Endothelial cell of umbilical vein (primary cell): ENCODE measurements at regions not wholly inside any gene's neighbourhood (a gene's known extent, or its start where the extent isn't known, plus 50 kb on each side); places are given as distances from the start of the nearest gene placed in this dataset.

Experiments
- BruUV-seq: library from RNA; stranded (reverse); fragments of 400-500 nt; replicated peaks from 2 replicates; lab custom pipeline; 2021; lab: Mats Ljungman, UMichigan
- CTCF ChIA-PET: fragments of 300-600, 350-600 bp; sonication (Branson Sonifier 250); formaldehyde crosslinking; loops from one replicate; lab custom pipeline; 2021; ENCODE audit warnings: antibody characterized with exemption, inconsistent platforms; lab: Charles Lee
- POLR2A ChIA-PET: fragments of 300-600, 350-600 bp; sonication (Branson Sonifier 250); formaldehyde crosslinking; loops from one replicate; lab custom pipeline; 2021; ENCODE audit warnings: antibody characterized with exemption, inconsistent platforms; lab: Charles Lee
- DNase-seq: peaks from one replicate; pipeline ENCODE4 v3.0.0-alpha.2; 2011; ENCODE audit warnings: low read depth, low spot score
- FAIRE-seq: peaks from 2 replicates; lab custom pipeline; 2011; peaks lifted over from hg19 to GRCh38; lab: Jason Lieb, UNC
- H2AFZ ChIP-seq: 2 replicates; pipeline ENCODE4 v1.6.0; 2012; ENCODE audit warnings: low read depth, low read length, control low read depth, inconsistent platforms
- H3K27ac ChIP-seq: 2 replicates; pipeline ENCODE4 v1.5.1; 2011; ENCODE audit warnings: low read depth, mild to moderate bottlenecking, control low read depth, low read length, moderate library complexity; ENCODE audit not compliant: insufficient read depth
- H3K27me3 ChIP-seq, 2 experiments: 2 replicates each; pipeline versions ENCODE4 v1.6.0 to v1.6.1; 2011; ENCODE audit warnings: low read length in 2 of 2, mixed read lengths in 1 of 2; ENCODE audit not compliant: control insufficient read depth in 2 of 2, insufficient read depth in 2 of 2
- H3K36me3 ChIP-seq, 2 experiments: 2 replicates in 1 of 2; 3 replicates in 1 of 2; pipeline ENCODE4 v1.5.1; 2011; ENCODE audit warnings: low read length in 2 of 2, mild to moderate bottlenecking in 1 of 2, moderate library complexity in 1 of 2; ENCODE audit not compliant: control insufficient read depth in 2 of 2, insufficient read depth in 2 of 2; ENCODE audit errors: extremely low read depth in 1 of 2
- H3K4me1 ChIP-seq: 3 replicates; pipeline ENCODE4 v1.5.1; 2011; ENCODE audit warnings: mild to moderate bottlenecking, low read length; ENCODE audit not compliant: control insufficient read depth, insufficient read depth; ENCODE audit errors: extremely low read depth
- H3K4me2 ChIP-seq: 2 replicates; pipeline ENCODE4 v1.6.1; 2011; ENCODE audit warnings: low read length, control low read depth, mixed read lengths; ENCODE audit not compliant: insufficient read depth
- H3K4me3 ChIP-seq, 3 experiments: fragments of 200-600 bp in 1 of 3; sonication (generic), shearing (Covaris generic) in 1 of 3; replicated peaks in 1 of 3; 2 replicates each; pipeline ENCODE4 v1.5.1; 2011 to 2016; ENCODE audit warnings: control low read depth in 3 of 3, low read length in 3 of 3, mild to moderate bottlenecking in 2 of 3, inconsistent platforms in 1 of 3, low read depth in 1 of 3, moderate library complexity in 1 of 3; ENCODE audit not compliant: insufficient read depth in 1 of 3
- H3K79me2 ChIP-seq: 2 replicates; pipeline ENCODE4 v1.6.0; 2012; ENCODE audit warnings: low read length, inconsistent platforms; ENCODE audit not compliant: control insufficient read depth, insufficient read depth
- H3K9ac ChIP-seq: replicated peaks from 2 replicates; pipeline ENCODE3; 2011; ENCODE audit warnings: low read length, control low read depth; ENCODE audit not compliant: insufficient read depth; ENCODE audit errors: extremely low read depth
- H3K9me1 ChIP-seq: replicated peaks from 3 replicates; pipeline ENCODE4 v1.6.0; 2011; ENCODE audit warnings: mild to moderate bottlenecking, low read length; ENCODE audit not compliant: control insufficient read depth, insufficient read depth; ENCODE audit errors: extremely low read depth
- H3K9me3 ChIP-seq: replicated peaks from 2 replicates; pipeline ENCODE4 v1.5.1; 2012; ENCODE audit warnings: low read length, inconsistent platforms; ENCODE audit not compliant: control insufficient read depth, insufficient read depth
- H4K20me1 ChIP-seq: replicated peaks from 2 replicates; pipeline ENCODE3; 2011; ENCODE audit warnings: mild to moderate bottlenecking, low read length; ENCODE audit not compliant: control insufficient read depth, insufficient read depth; ENCODE audit errors: extremely low read depth
- CTCF ChIP-seq, 2 donors: IDR thresholded peaks; 1 replicate in 1 of 2; 2 replicates in 1 of 2; pipeline ENCODE4 v1.5.1; 2011; ENCODE audit warnings: low read length in 2 of 2, mild to moderate bottlenecking in 2 of 2, moderate library complexity in 2 of 2, control low read depth in 1 of 2, inconsistent platforms in 1 of 2, low read depth in 1 of 2; ENCODE audit not compliant: insufficient read depth in 1 of 2; ENCODE audit errors: extremely low read depth in 1 of 2
- EZH2 ChIP-seq: IDR thresholded peaks from 2 replicates; pipeline ENCODE4 v1.6.1; 2012; ENCODE audit warnings: borderline replicate concordance, low read depth, mild to moderate bottlenecking, moderate library complexity, low read length, inconsistent platforms; ENCODE audit not compliant: severe bottlenecking
- FOS ChIP-seq: IDR thresholded peaks from 2 replicates; pipeline ENCODE4 v1.6.1; 2011; ENCODE audit warnings: mild to moderate bottlenecking, low read length, moderate library complexity, borderline replicate concordance; ENCODE audit not compliant: insufficient read depth
- GATA2 ChIP-seq: IDR thresholded peaks from 2 replicates; pipeline ENCODE4 v1.7.0; 2011; ENCODE audit warnings: low read depth, mild to moderate bottlenecking, moderate library complexity, mixed read lengths, low read length; ENCODE audit not compliant: insufficient read length, insufficient read depth
- JUN ChIP-seq: IDR thresholded peaks from 2 replicates; pipeline ENCODE4 v1.6.1; 2011; ENCODE audit warnings: borderline replicate concordance, low read depth; ENCODE audit not compliant: insufficient read length, insufficient read depth
- MAX ChIP-seq: IDR thresholded peaks from 2 replicates; pipeline ENCODE4 v1.6.1; 2011; ENCODE audit not compliant: insufficient read depth, insufficient read length
- MYC ChIP-seq: IDR thresholded peaks from one replicate; pipeline ENCODE4 v1.6.1; 2011; ENCODE audit warnings: mild to moderate bottlenecking, low read depth, low read length
- POLR2A ChIP-seq: IDR thresholded peaks from 2 replicates; pipeline ENCODE4 v1.6.1; 2012; ENCODE audit warnings: low read depth, mild to moderate bottlenecking, control low read depth, low read length
- POLR2AphosphoS5 ChIP-seq: IDR thresholded peaks from 2 replicates; pipeline ENCODE4 v1.6.1; 2012; ENCODE audit warnings: low read depth, mild to moderate bottlenecking, control low read depth, low read length, moderate library complexity; ENCODE audit not compliant: insufficient read depth
- dilution Hi-C: fragments of 300-500 bp; cut with MboI; formaldehyde crosslinking; loops from one replicate; pipeline ENCODE4 v1.15.0; 2019; ENCODE audit warnings: low sequenced_read_pairs; ENCODE audit not compliant: extremely low pct_ligation_motif_present
- intact Hi-C: fragments of 100-400 bp; cut with micrococcal nuclease; formaldehyde crosslinking; loops from one replicate; pipeline ENCODE4 v1.10.0; 2022

GRCh38 chr14:61167642-61168041 is 113.5 kb downstream of the TMEM30B start:
- Histone ChIP-seq H3K9me1 (no peaks in the 10 kb centered on the region), H3K27ac (no peak overlapping the region), H3K4me2 (no peak overlapping the region), H3K36me3 (no peaks in the 10 kb centered on the region), H3K9ac (no peak overlapping the region), H4K20me1 (no peaks in the 10 kb centered on the region), H2AFZ (no peak overlapping the region), H3K4me1 (no peaks in the 10 kb centered on the region), H3K4me3 (no peak overlapping the region), H3K9me3 (no peaks in the 10 kb centered on the region), H3K27me3 (no peaks in the 10 kb centered on the region), H3K79me2 (no peaks in the 10 kb centered on the region)
- TF ChIP-seq MAX (no peak), POLR2AphosphoS5 (no peak), CTCF (IDR thresholded peaks at IDR 0.05; ENCODE audit: extremely low read depth in 1 of 2, insufficient read depth in 1 of 2, low read depth in 1 of 2, low read length in 2 of 2) (no peak), JUN (no peak), EZH2 (no peak), POLR2A (no peak)
- CTCF ChIA-PET, result interaction anchor here (0.8 to 1.3 kb wide), 3 partner anchors 11 to 42 kb away, joined by 3 to 5 read pairs (median 4); no protein-coding TSS in a partner anchor
- FAIRE-seq (no peak), DNase-seq (no peak)
- BruUV-seq, result no TSS peak
- dilution Hi-C loops, result no loop called here
- intact Hi-C loops, result no loop called here
- POLR2A ChIA-PET, result no interaction called here

GRCh38 chr14:61160798-61161197 is 120.3 kb downstream of the TMEM30B start:
- no peak overlapping the region for H3K4me3 ChIP-seq
- ChIA-PET CTCF (no interaction called here), POLR2A (no interaction called here)
- no peaks in the 10 kb centered on the region for H4K20me1 ChIP-seq
- TF ChIP-seq POLR2AphosphoS5 (no peak), GATA2 (no peak), POLR2A (no peak), MAX (no peak), CTCF (IDR thresholded peaks at IDR 0.05; ENCODE audit: extremely low read depth in 1 of 2, insufficient read depth in 1 of 2, low read depth in 1 of 2, low read length in 2 of 2) (no peak), FOS (no peak), JUN (no peak), EZH2 (no peak), MYC (no peak)
- DNase-seq (no peak), FAIRE-seq (no peak)
- H3K4me2 ChIP-seq, result no peak overlapping the region
- no peaks in the 10 kb centered on the region for H3K27me3 ChIP-seq
- H3K79me2 ChIP-seq, result no peaks in the 10 kb centered on the region
- no peak overlapping the region for H3K27ac ChIP-seq
- no peaks in the 10 kb centered on the region for H3K4me1 ChIP-seq
- H3K36me3 ChIP-seq, result no peaks in the 10 kb centered on the region
- intact Hi-C loops, result no loop called here
- H2AFZ ChIP-seq, result no peak overlapping the region
- no peak overlapping the region for H3K9ac ChIP-seq
- no TSS peak for BruUV-seq
- H3K9me3 ChIP-seq, result no peaks in the 10 kb centered on the region
- H3K9me1 ChIP-seq, result no peaks in the 10 kb centered on the region
- dilution Hi-C loops, result no loop called here
